ENCODE measurements at regions not wholly inside any gene's neighbourhood (a gene's known extent, or its start where the extent isn't known, plus 50 kb on each side); places are given as distances from the start of the nearest gene placed in this dataset.

DNA sequence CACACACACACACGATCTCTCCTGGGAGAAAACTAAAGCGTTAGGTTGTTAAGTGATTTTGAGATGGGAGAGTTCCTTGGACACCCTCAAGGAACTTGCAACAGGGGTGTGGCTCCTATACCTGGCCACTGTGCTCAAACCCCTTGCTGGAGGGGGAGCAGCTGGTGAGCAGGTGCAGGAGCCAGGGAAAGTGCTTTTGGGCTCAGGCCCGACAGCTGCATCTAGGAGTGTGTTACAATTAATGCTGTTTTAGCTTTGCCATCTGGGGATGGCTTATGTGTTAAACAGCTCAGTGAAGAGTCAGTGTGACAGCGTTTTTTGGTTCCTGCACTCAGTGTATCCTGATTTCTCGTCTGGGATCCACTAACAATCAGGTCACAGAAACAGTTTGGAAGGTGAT, 510.8 kb downstream of the TRIB2 start:
- H3K9me3 ChIP-seq, result no peaks in the 10 kb centered on the region
- intact Hi-C loops (cut with DNase I), result no loop called here
- H3K27ac ChIP-seq, result no peak overlapping the region
- H3K4me1 ChIP-seq, result peaks cover 4 to 8% (median 6%) of the 10 kb centered on the region in 3 donors
- TF ChIP-seq, protein P1, sequence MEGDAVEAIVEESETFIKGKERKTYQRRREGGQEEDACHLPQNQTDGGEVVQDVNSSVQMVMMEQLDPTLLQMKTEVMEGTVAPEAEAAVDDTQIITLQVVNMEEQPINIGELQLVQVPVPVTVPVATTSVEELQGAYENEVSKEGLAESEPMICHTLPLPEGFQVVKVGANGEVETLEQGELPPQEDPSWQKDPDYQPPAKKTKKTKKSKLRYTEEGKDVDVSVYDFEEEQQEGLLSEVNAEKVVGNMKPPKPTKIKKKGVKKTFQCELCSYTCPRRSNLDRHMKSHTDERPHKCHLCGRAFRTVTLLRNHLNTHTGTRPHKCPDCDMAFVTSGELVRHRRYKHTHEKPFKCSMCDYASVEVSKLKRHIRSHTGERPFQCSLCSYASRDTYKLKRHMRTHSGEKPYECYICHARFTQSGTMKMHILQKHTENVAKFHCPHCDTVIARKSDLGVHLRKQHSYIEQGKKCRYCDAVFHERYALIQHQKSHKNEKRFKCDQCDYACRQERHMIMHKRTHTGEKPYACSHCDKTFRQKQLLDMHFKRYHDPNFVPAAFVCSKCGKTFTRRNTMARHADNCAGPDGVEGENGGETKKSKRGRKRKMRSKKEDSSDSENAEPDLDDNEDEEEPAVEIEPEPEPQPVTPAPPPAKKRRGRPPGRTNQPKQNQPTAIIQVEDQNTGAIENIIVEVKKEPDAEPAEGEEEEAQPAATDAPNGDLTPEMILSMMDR (IDR thresholded peaks at IDR 0.05), result no peak
- H3K27me3 ChIP-seq, result no peaks in the 10 kb centered on the region
- no peak overlapping the region for H3K4me3 ChIP-seq
- no peaks in the 10 kb centered on the region for H3K36me3 ChIP-seq
- WGBS, 2 donors, result 65 to 67% methylated on average over 5 of the region's 5 CpGs
- no peak for DNase-seq
- FAIRE-seq, result no peak
- ATAC-seq, result no peak

GRCh38 chr2:13230221-13230620, 513.5 kb downstream of the TRIB2 start:
- DNase-seq, result no peak
- TF ChIP-seq, protein P1 (IDR thresholded peaks at IDR 0.05), result no peak
- H3K27me3 ChIP-seq, result no peaks in the 10 kb centered on the region
- H3K9me3 ChIP-seq, result no peaks in the 10 kb centered on the region
- no peak for ATAC-seq
- FAIRE-seq, result no peak
- H3K27ac ChIP-seq, result no peak overlapping the region
- H3K4me3 ChIP-seq, result no peak overlapping the region
- intact Hi-C loops (cut with DNase I), result no loop called here
- WGBS, 2 donors, result 49 to 67% methylated on average over 1 of the region's 1 CpG
- no peaks in the 10 kb centered on the region for H3K4me1 ChIP-seq
- H3K36me3 ChIP-seq, result no peaks in the 10 kb centered on the region

DNA sequence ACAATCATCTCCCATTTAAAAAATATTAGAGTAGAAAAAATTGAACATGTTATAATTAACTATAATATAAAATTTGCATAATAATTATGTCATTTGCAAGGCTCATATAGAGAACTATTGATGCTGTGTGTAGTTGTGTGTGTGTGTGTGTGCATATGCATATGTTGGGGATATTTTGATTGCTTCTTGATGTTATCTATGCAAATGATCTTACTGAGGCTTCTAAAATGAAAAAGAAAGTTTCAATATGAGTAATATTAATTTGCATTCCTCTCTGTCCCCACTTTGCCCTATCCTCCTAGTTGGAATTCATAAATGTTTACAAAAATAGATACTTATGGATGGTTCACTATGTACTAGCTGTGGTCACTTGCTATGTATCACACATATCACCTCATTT, 523.3 kb downstream of the TRIB2 start:
- Histone ChIP-seq H3K4me3 (no peak overlapping the region), H3K27me3 (no peaks in the 10 kb centered on the region), H3K9me3 (no peaks in the 10 kb centered on the region), H3K36me3 (no peaks in the 10 kb centered on the region), H3K27ac (no peak overlapping the region), H3K4me1 (no peaks in the 10 kb centered on the region)
- intact Hi-C loops (cut with DNase I), result no loop called here
- TF ChIP-seq, protein P1 (IDR thresholded peaks at IDR 0.05), result no peak
- FAIRE-seq (no peak), ATAC-seq (no peak), DNase-seq (no peak)

DNA sequence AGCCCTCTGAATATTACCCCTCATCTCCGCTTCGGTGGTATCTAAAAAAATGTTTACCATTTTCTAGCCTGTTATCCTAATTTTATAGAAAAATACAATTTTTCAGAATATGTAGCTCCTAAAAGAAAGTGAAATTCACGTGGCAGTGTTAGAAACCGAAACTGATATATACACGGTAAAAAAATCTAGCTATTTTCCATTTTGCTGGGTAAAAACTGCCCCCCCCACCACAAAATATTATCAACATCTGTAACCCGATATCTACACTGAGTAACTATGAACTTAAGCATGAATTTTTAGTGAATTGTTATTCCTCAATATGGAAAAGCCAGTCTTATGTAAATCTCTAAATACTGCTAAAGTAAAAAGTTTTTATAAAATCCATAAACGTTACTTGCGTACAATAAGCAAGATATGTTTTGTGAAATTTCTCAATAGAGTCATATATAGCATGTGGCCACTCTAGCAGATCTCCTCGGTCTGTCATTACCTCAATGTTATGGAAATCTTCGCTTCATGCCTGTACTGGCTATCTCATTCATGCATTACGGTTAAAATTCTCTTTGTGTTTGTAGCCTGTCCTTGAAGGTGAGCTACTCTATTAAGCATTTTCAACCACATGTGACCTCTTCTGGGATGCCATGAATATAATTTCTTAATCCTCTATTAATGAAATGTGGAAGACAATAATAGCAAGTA, 524.2 kb downstream of the TRIB2 start:
- 79 to 87% methylated on average over 11 of the region's 11 CpGs for WGBS, 2 donors
- no peaks in the 10 kb centered on the region for H3K4me1 ChIP-seq
- no peak for FAIRE-seq

GRCh38 chr2:13252615-13253014, 535.9 kb downstream of the TRIB2 start:
- intact Hi-C loops (cut with DNase I), result no loop called here
- ATAC-seq, result no peak

More for the DNA sequence above, 524.2 kb downstream of the TRIB2 start:
- intact Hi-C loops (cut with DNase I), result no loop called here
- Histone ChIP-seq H3K27ac (no peak overlapping the region), H3K4me3 (no peak overlapping the region), H3K36me3 (no peaks in the 10 kb centered on the region), H3K9me3 (no peaks in the 10 kb centered on the region), H3K27me3 (no peaks in the 10 kb centered on the region)
- ATAC-seq (no peak), DNase-seq (no peak)
- TF ChIP-seq, protein P1 (IDR thresholded peaks at IDR 0.05), result no peak

More at GRCh38 chr2:13252615-13253014, 535.9 kb downstream of the TRIB2 start:
- no peaks in the 10 kb centered on the region for H3K36me3 ChIP-seq
- DNase-seq (no peak), FAIRE-seq (no peak)
- TF ChIP-seq, protein P1 (IDR thresholded peaks at IDR 0.05), result no peak
- no peaks in the 10 kb centered on the region for H3K9me3 ChIP-seq
- WGBS, 2 donors, result 60 to 61% methylated on average over 4 of the region's 4 CpGs
- no peaks in the 10 kb centered on the region for H3K27me3 ChIP-seq
- H3K27ac ChIP-seq, result no peak overlapping the region
- H3K4me3 ChIP-seq, result no peak overlapping the region
- no peaks in the 10 kb centered on the region for H3K4me1 ChIP-seq

All from pancreas (tissue), 10 donors.